ENCODE measurements at regions not wholly inside any gene's neighbourhood (a gene's known extent, or its start where the extent isn't known, plus 50 kb on each side); places are given as distances from the start of the nearest gene placed in this dataset.

- TF ChIP-seq EZH2 (IDR thresholded peaks at IDR 0.05; ENCODE audit: insufficient read depth, low read length) = no peak
- no peak for TF ChIP-seq CTCF (IDR thresholded peaks at IDR 0.05; ENCODE audit: insufficient read depth, low read depth, low read length)
Observed at GRCh38 chr11:34738237-34738636, 117.3 kb downstream of the EHF start.

Measured in astrocyte (in vitro differentiated cells and primary cell).